H1 (cell line): ENCODE measurements at regions not wholly inside any gene's neighbourhood (a gene's known extent, or its start where the extent isn't known, plus 50 kb on each side); places are given as distances from the start of the nearest gene placed in this dataset.

Source experiments
- CTCF ChIA-PET: fragments of 300-600 bp; sonication (Branson Sonifier 250); formaldehyde crosslinking; loops from one replicate; lab custom pipeline; 2021; ENCODE audit not compliant: partially characterized antibody; lab: Charles Lee
- POLR2A ChIA-PET: fragments of 300-600 bp; sonication (Branson Sonifier 250); formaldehyde crosslinking; loops from one replicate; lab custom pipeline; 2021; ENCODE audit warnings: inconsistent platforms; ENCODE audit not compliant: partially characterized antibody; lab: Charles Lee
- DNase-seq, 2 experiments: peaks; one replicate each; pipeline versions ENCODE4 v3.0.0 to v3.0.0-alpha.2; 2010 to 2022; ENCODE audit warnings: low spot score in 2 of 2, low read depth in 1 of 2, mixed read lengths in 1 of 2
- FAIRE-seq: peaks from 2 replicates; lab custom pipeline; 2011; peaks lifted over from hg19 to GRCh38; lab: Jason Lieb, UNC
- H2AFZ ChIP-seq: 2 replicates; pipeline ENCODE4 v1.8.1; 2012; ENCODE audit warnings: low read length, inconsistent platforms
- H2AK5ac ChIP-seq: 2 replicates; pipeline ENCODE4 v1.6.1; 2013; ENCODE audit warnings: low read depth, low read length
- H2BK120ac ChIP-seq: replicated peaks from 2 replicates; pipeline ENCODE3; 2013; ENCODE audit warnings: low read depth, low read length, inconsistent platforms
- H2BK12ac ChIP-seq: 2 replicates; pipeline ENCODE4 v1.6.1; 2013; ENCODE audit warnings: low read depth, low read length
- H2BK15ac ChIP-seq: 2 replicates; pipeline ENCODE4 v1.6.1; 2013; ENCODE audit warnings: low read length
- H2BK20ac ChIP-seq: 2 replicates; pipeline ENCODE4 v1.6.1; 2013; ENCODE audit warnings: low read length
- H2BK5ac ChIP-seq: 2 replicates; pipeline ENCODE4 v1.6.1; 2013; ENCODE audit warnings: low read depth, low read length
- H3K14ac ChIP-seq: 2 replicates; pipeline ENCODE4 v1.6.1; 2013; ENCODE audit warnings: inconsistent platforms; ENCODE audit not compliant: insufficient read length
- H3K18ac ChIP-seq: 2 replicates; pipeline ENCODE4 v1.6.1; 2013; ENCODE audit warnings: low read length; ENCODE audit errors: extremely low read depth
- H3K23ac ChIP-seq: 2 replicates; pipeline ENCODE4 v1.6.1; 2013; ENCODE audit warnings: inconsistent platforms; ENCODE audit not compliant: insufficient read length
- H3K23me2 ChIP-seq: 2 replicates; pipeline ENCODE4 v1.6.1; 2013; ENCODE audit warnings: low read depth, low read length
- H3K27ac ChIP-seq: 2 replicates; pipeline ENCODE4 v1.6.1; 2011; ENCODE audit warnings: low read depth, low read length, inconsistent platforms
- H3K27me3 ChIP-seq, 4 experiments: replicated peaks in 1 of 4; 1 replicate in 1 of 4; 2 replicates in 3 of 4; pipeline versions ENCODE4 v1.6.1 to v1.8.1; 2011 to 2013; ENCODE audit warnings: low read length in 3 of 4, mild to moderate bottlenecking in 3 of 4, inconsistent platforms in 2 of 4, mixed read lengths in 2 of 4, moderate library complexity in 1 of 4; ENCODE audit not compliant: control insufficient read depth in 3 of 4, insufficient read depth in 3 of 4; ENCODE audit errors: extremely low read depth in 1 of 4
- H3K36me3 ChIP-seq, 4 experiments: 2 replicates each; pipeline versions ENCODE4 v1.6.1 to v1.8.1; 2011 to 2013; ENCODE audit warnings: mild to moderate bottlenecking in 4 of 4, low read length in 3 of 4, moderate library complexity in 2 of 4, control low read depth in 1 of 4, inconsistent platforms in 1 of 4; ENCODE audit not compliant: insufficient read depth in 4 of 4, control insufficient read depth in 2 of 4
- H3K4ac ChIP-seq: replicated peaks from 2 replicates; pipeline ENCODE3; 2013; ENCODE audit warnings: low read length, low read depth, mixed read lengths, inconsistent platforms; ENCODE audit not compliant: insufficient read length
- H3K4me1 ChIP-seq, 4 experiments: replicated peaks in 1 of 4; 1 replicate in 1 of 4; 2 replicates in 3 of 4; pipeline versions ENCODE4 v1.6.1 to v1.8.1; 2011 to 2013; ENCODE audit warnings: low read length in 3 of 4, inconsistent platforms in 2 of 4, mixed read lengths in 1 of 4; ENCODE audit not compliant: insufficient read depth in 4 of 4, control insufficient read depth in 3 of 4
- H3K4me2 ChIP-seq, 2 experiments: 2 replicates each; pipeline versions ENCODE4 v1.6.1 to v1.8.1; 2011 to 2013; ENCODE audit warnings: low read depth in 2 of 2, low read length in 2 of 2, control low read depth in 1 of 2, inconsistent platforms in 1 of 2, mild to moderate bottlenecking in 1 of 2; ENCODE audit not compliant: insufficient read depth in 1 of 2
- H3K4me3 ChIP-seq, 4 experiments: fragments of 200-600, 300-600 bp in 1 of 4; sonication (generic), shearing (Covaris generic), sonication (Bioruptor Twin) in 1 of 4; 2 replicates each; pipeline versions ENCODE4 v1.5.1 to v1.8.1; 2011 to 2016; ENCODE audit warnings: low read length in 4 of 4, low read depth in 3 of 4, control low read depth in 2 of 4, inconsistent platforms in 2 of 4, mild to moderate bottlenecking in 2 of 4, mixed read lengths in 1 of 4, moderate library complexity in 1 of 4; ENCODE audit not compliant: insufficient read depth in 2 of 4; ENCODE audit errors: extremely low read depth in 1 of 4
- H3K56ac ChIP-seq: replicated peaks from 2 replicates; pipeline ENCODE3; 2013; ENCODE audit warnings: low read depth, mild to moderate bottlenecking, mixed read lengths, low read length, inconsistent platforms; ENCODE audit not compliant: insufficient read length
- H3K79me1 ChIP-seq: 2 replicates; pipeline ENCODE4 v1.6.1; 2013; ENCODE audit warnings: low read depth, low read length, control low read depth
- H3K79me2 ChIP-seq, 2 experiments: 2 replicates each; pipeline versions ENCODE4 v1.6.1 to v1.8.1; 2012 to 2013; ENCODE audit warnings: low read length in 2 of 2, mild to moderate bottlenecking in 2 of 2, inconsistent platforms in 1 of 2; ENCODE audit not compliant: insufficient read depth in 2 of 2, control insufficient read depth in 1 of 2
- H3K9ac ChIP-seq, 4 experiments: replicated peaks in 1 of 4; 1 replicate in 1 of 4; 2 replicates in 3 of 4; pipeline versions ENCODE4 v1.6.1 to v1.8.1; 2011 to 2013; ENCODE audit warnings: low read depth in 3 of 4, low read length in 3 of 4, control low read depth in 2 of 4, mild to moderate bottlenecking in 2 of 4, moderate library complexity in 2 of 4, inconsistent platforms in 1 of 4; ENCODE audit errors: extremely low read depth in 1 of 4
- H3K9me3 ChIP-seq, 2 experiments: 2 replicates each; pipeline versions ENCODE4 v1.6.1 to v1.8.1; 2012 to 2013; ENCODE audit warnings: mild to moderate bottlenecking in 2 of 2, moderate library complexity in 2 of 2, control low read depth in 1 of 2, inconsistent platforms in 1 of 2, low read depth in 1 of 2, low read length in 1 of 2, mixed read lengths in 1 of 2; ENCODE audit not compliant: insufficient read depth in 2 of 2
- H4K20me1 ChIP-seq, 2 experiments: replicated peaks in 1 of 2; 2 replicates each; pipeline versions ENCODE3 to v1.8.1; 2011 to 2013; ENCODE audit warnings: inconsistent platforms in 2 of 2, low read length in 2 of 2, mild to moderate bottlenecking in 1 of 2; ENCODE audit not compliant: insufficient read depth in 2 of 2, control insufficient read depth in 1 of 2
- H4K5ac ChIP-seq: 2 replicates; pipeline ENCODE4 v1.6.1; 2013; ENCODE audit warnings: low read length, low read depth, mixed read lengths, inconsistent platforms; ENCODE audit not compliant: insufficient read length
- H4K8ac ChIP-seq: 2 replicates; pipeline ENCODE4 v1.8.0; 2013; ENCODE audit warnings: mild to moderate bottlenecking, moderate library complexity, low read length, inconsistent platforms; ENCODE audit not compliant: insufficient read depth; ENCODE audit errors: extremely low read depth
- H4K91ac ChIP-seq: replicated peaks from 2 replicates; pipeline ENCODE3; 2013; ENCODE audit warnings: low read length, mixed read lengths, inconsistent platforms; ENCODE audit not compliant: insufficient read length
- KDM5A ChIP-seq: fragments of 200-600 bp; IDR thresholded peaks from 2 replicates; pipeline ENCODE4 v1.7.1; 2012; ENCODE audit warnings: mild to moderate bottlenecking, low read length, inconsistent platforms, mixed read lengths
- RNF2 ChIP-seq: fragments of 200-900, 300-1000 bp; sonication (generic); IDR thresholded peaks from 2 replicates; pipeline ENCODE4 v1.7.1; 2016; ENCODE audit warnings: borderline replicate concordance, low read depth, mild to moderate bottlenecking, antibody characterized with exemption, low read length; ENCODE audit not compliant: poor library complexity, severe bottlenecking; ENCODE audit errors: missing control alignments
- SP1 ChIP-seq: IDR thresholded peaks from 2 replicates; pipeline ENCODE4 v1.6.1; 2011; ENCODE audit warnings: low read depth, low read length
- WGBS, 2 experiments: shearing (Covaris generic) in 1 of 2; methylation state at CpG; one replicate each; pipeline versions ENCODE4 v1.1.6 to v1.1.7; 2013 to 2015; ENCODE audit warnings: low lambda C conversion rate in 2 of 2, mixed read lengths in 2 of 2, inconsistent platforms in 1 of 2, low coverage in 1 of 2, missing lambda C conversion rate in 1 of 2; ENCODE audit not compliant: insufficient replicate concordance in 2 of 2, insufficient coverage in 1 of 2, insufficient read length in 1 of 2; ENCODE audit errors: extremely low coverage in 1 of 2, missing lambda C conversion rate in 1 of 2; 5-methylcytosine and 5-hydroxymethylcytosine counted together

- CTCF ChIA-PET = interaction anchor here (0.6 kb wide), 1 partner anchor 534 kb away, joined by 3 read pairs; no protein-coding TSS in a partner anchor
- no peak overlapping the region for H3K4me3 ChIP-seq
- H2BK5ac ChIP-seq = no peak overlapping the region
- no peaks in the 10 kb centered on the region; the same call in 1 of the 2 replicates for H3K79me1 ChIP-seq
- no peak overlapping the region for H2AFZ ChIP-seq
- no peak overlapping the region for H4K91ac ChIP-seq
- H2AK5ac ChIP-seq = no peak overlapping the region
- no peak overlapping the region for H3K9ac ChIP-seq
- no peaks in the 10 kb centered on the region for H4K20me1 ChIP-seq
- no peak overlapping the region for H3K27ac ChIP-seq
- no peak for TF ChIP-seq SP1
- TF ChIP-seq RNF2 = no peak
- no peak for TF ChIP-seq KDM5A
- TF ChIP-seq, all 59 proteins: peak for 0
- Histone ChIP-seq H3K23ac (no peak overlapping the region), H3K18ac (no peak overlapping the region), H3K23me2 (no peaks in the 10 kb centered on the region), H3K56ac (no peak overlapping the region), H3K4me1 (peaks cover 0 to 2% (median 1%) of the 10 kb centered on the region in 4 experiments; a peak in 2 of 7 replicates), H2BK120ac (no peak overlapping the region), H2BK15ac (no peak overlapping the region), H4K5ac (no peak overlapping the region), H3K9me3 (no peaks in the 10 kb centered on the region), H2BK12ac (no peak overlapping the region), H2BK20ac (no peak overlapping the region), H3K36me3 (no peaks in the 10 kb centered on the region), H3K4me2 (no peak overlapping the region), H3K14ac (no peak overlapping the region), H3K79me2 (no peaks in the 10 kb centered on the region), H3K4ac (no peak overlapping the region), H4K8ac (no peak overlapping the region), H3K27me3 (no peaks in the 10 kb centered on the region)
- POLR2A ChIA-PET = no interaction called here
- DNase-seq (no peak), FAIRE-seq (no peak)
- WGBS, 2 experiments = 95% methylated on average over 22 of the region's 22 CpGs; no CpG with 5 or more reads in 1 of the 2 experiments
Measured at GRCh38 chr6:14754751-14755513, 490.9 kb upstream of the JARID2 start.
